Thymus (tissue), 11 donors: ENCODE measurements at regions not wholly inside any gene's neighbourhood (a gene's known extent, or its start where the extent isn't known, plus 50 kb on each side); places are given as distances from the start of the nearest gene placed in this dataset.

ENCODE experiments used
- DNase-seq, 9 donors: peaks; one replicate each; pipeline ENCODE4 v3.0.0-alpha.2; 2013; ENCODE audit warnings: low spot score in 9 of 9, low read depth in 6 of 9, missing footprints in 1 of 9
- H3K27ac ChIP-seq, 2 donors: one replicate each; pipeline ENCODE4 v1.5.1; 2013; ENCODE audit warnings: control low read depth in 1 of 2, low read depth in 1 of 2, low read length in 1 of 2, mild to moderate bottlenecking in 1 of 2, moderate library complexity in 1 of 2
- H3K27me3 ChIP-seq, 2 donors: one replicate each; pipeline ENCODE4 v1.5.1; 2013; ENCODE audit warnings: low read length in 1 of 2; ENCODE audit not compliant: control insufficient read depth in 2 of 2, insufficient read depth in 1 of 2
- H3K36me3 ChIP-seq, 2 donors: one replicate each; pipeline ENCODE4 v1.5.1; 2013; ENCODE audit warnings: low read length in 1 of 2, mild to moderate bottlenecking in 1 of 2, moderate library complexity in 1 of 2; ENCODE audit not compliant: control insufficient read depth in 2 of 2, insufficient read depth in 2 of 2
- H3K4me1 ChIP-seq, 2 donors: one replicate each; pipeline ENCODE4 v1.5.1; 2013; ENCODE audit warnings: low read length in 2 of 2; ENCODE audit not compliant: control insufficient read depth in 2 of 2, insufficient read depth in 2 of 2
- H3K4me3 ChIP-seq, 2 donors: one replicate each; pipeline ENCODE4 v1.5.1; 2013; ENCODE audit warnings: low read length in 2 of 2, control low read depth in 1 of 2, mild to moderate bottlenecking in 1 of 2
- H3K9me3 ChIP-seq, 2 donors: one replicate each; pipeline ENCODE4 v1.5.1; 2013; ENCODE audit warnings: low read length in 1 of 2, mild to moderate bottlenecking in 1 of 2; ENCODE audit not compliant: control insufficient read depth in 2 of 2, insufficient read depth in 1 of 2
- WGBS: extraction: QIAGEN DNeasy Blood & Tissue Kit; methylation state at CpG from one replicate; pipeline ENCODE4 v1.1.7; 2013; 5-methylcytosine and 5-hydroxymethylcytosine counted together
- donor health status: healthy.

DNA sequence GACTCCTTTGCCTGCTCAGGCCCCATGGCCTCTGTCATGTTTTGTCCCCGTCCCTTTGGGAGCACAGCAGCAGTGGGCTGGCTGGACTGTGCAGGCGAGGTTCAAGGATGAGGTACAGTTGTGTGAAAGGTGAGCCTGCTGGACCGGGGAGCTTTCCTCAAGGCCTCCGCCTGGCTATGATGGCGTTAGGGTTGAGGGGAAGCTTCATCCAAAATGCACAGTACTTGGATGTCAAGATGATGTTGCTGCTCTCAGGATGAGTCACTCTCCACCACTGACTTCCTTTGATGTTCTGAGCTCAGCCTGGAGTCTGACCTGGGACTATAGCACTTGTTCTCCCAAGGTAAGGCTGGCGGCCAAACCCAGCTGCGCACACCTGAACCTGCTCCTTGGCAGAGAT, 152.7 kb upstream of the SHH start:
- 83% methylated on average over 7 of the region's 7 CpGs for WGBS
- DNase-seq = no peak

DNA sequence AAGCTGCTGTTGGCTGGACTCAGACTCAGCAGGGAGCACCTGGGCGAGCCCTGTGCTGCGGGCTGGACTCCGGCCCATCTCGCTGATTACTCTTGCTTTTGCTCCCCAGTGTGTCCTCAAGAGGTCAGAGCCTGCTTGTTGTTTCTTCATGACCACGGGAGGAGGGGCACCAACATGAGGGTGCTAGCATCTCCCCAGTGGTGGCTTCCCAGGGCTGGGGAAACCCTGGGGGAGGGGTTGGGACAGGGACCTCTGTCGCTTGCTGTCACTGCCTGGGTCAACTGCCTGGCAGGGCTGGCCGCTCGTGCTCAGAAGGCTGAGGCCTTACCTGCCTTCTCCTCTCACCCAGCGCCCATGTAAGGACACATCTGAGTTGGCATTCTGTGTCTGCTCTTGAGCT, 152.3 kb upstream of the SHH start:
- Histone ChIP-seq H3K27ac (no peak overlapping the region), H3K4me3 (no peak overlapping the region), H3K9me3 (no peaks in the 10 kb centered on the region), H3K4me1 (no peaks in the 10 kb centered on the region), H3K27me3 (peaks cover 0 to 4% of the 10 kb centered on the region in 2 donors), H3K36me3 (no peaks in the 10 kb centered on the region)
- WGBS = 93% methylated on average over 9 of the region's 9 CpGs
- DNase-seq = no peak

More for the DNA sequence above, 152.7 kb upstream of the SHH start:
- H3K4me1 ChIP-seq = no peaks in the 10 kb centered on the region
- no peak overlapping the region for H3K4me3 ChIP-seq
- H3K27ac ChIP-seq = no peak overlapping the region
- no peaks in the 10 kb centered on the region for H3K36me3 ChIP-seq
- H3K27me3 ChIP-seq = peaks cover 0 to 4% of the 10 kb centered on the region in 2 donors
- no peaks in the 10 kb centered on the region for H3K9me3 ChIP-seq

DNA sequence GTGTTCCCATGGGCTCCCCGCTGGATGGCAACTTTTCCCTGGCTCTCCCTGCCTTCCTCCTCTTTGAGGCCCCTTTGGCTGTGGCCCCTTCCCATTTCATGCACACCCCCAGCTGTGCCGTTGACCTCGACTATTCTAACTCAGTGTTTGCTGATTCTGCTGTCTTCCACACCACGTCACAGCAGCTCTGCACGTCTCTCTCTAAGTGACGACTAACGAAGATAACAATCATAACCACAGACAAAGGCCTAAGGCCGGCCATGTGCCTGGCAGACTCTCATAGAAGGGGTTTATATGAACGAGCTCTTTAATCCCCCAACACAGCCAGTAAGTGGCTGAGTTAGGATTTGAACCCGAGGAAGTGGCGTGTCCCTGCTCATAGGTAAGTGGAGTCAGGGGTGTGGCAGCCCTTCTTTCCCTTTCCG, 151.5 kb upstream of the SHH start:
- Histone ChIP-seq H3K36me3 (no peaks in the 10 kb centered on the region), H3K4me3 (no peak overlapping the region), H3K9me3 (no peaks in the 10 kb centered on the region), H3K4me1 (no peaks in the 10 kb centered on the region), H3K27me3 (peaks cover 0 to 4% of the 10 kb centered on the region in 2 donors), H3K27ac (no peak overlapping the region)
- DNase-seq = no peak
- WGBS = 83% methylated on average over 12 of the region's 12 CpGs

DNA sequence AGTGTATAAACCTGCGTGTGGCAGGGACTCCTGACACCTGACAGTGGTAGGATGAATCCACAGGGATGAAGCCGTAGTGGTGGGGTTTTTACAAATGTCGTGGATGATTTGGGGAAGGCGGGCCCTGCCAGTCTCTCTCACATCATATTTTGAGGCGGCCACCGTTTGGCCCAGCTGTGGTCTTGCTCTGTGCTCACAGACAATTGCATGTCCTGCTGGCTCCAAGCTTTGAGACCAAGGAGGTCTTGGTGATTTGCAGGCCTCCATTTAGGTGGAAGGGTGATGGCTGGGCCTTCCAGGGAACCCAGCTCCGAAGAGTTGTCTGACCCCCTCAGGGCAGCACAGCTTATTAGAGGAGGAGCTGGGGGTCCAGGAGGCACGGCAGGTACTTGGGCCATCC, 151.1 kb upstream of the SHH start:
- peaks cover 0 to 4% of the 10 kb centered on the region in 2 donors for H3K27me3 ChIP-seq
- no peak for DNase-seq
- H3K36me3 ChIP-seq = no peaks in the 10 kb centered on the region
- H3K4me1 ChIP-seq = no peaks in the 10 kb centered on the region
- no peak overlapping the region for H3K27ac ChIP-seq
- H3K4me3 ChIP-seq = no peak overlapping the region
- H3K9me3 ChIP-seq = no peaks in the 10 kb centered on the region
- WGBS = 86% methylated on average over 8 of the region's 8 CpGs

DNA sequence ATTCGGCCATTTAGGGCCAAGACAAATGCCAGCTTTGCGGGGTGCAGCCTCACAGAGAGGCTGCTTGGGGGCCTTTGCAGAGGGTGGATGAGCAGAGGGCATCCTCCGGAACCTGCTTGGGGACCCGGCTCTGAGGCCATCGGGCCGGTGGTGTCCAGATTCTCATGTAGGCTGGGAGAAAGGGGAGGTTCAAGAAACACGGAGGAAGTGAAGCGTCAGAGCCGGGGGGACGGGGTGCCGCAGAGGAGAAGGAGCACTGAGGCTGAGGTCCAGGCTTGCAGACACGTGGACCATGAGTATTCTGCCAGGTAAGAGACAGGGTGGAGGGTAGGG, 150.7 kb upstream of the SHH start:
- no peaks in the 10 kb centered on the region for H3K9me3 ChIP-seq
- H3K4me3 ChIP-seq = no peak overlapping the region
- DNase-seq = no peak
- WGBS = 96% methylated on average over 12 of the region's 12 CpGs
- H3K36me3 ChIP-seq = no peaks in the 10 kb centered on the region
- no peaks in the 10 kb centered on the region for H3K4me1 ChIP-seq
- H3K27ac ChIP-seq = no peak overlapping the region
- H3K27me3 ChIP-seq = peaks cover 0 to 4% of the 10 kb centered on the region in 2 donors

DNA sequence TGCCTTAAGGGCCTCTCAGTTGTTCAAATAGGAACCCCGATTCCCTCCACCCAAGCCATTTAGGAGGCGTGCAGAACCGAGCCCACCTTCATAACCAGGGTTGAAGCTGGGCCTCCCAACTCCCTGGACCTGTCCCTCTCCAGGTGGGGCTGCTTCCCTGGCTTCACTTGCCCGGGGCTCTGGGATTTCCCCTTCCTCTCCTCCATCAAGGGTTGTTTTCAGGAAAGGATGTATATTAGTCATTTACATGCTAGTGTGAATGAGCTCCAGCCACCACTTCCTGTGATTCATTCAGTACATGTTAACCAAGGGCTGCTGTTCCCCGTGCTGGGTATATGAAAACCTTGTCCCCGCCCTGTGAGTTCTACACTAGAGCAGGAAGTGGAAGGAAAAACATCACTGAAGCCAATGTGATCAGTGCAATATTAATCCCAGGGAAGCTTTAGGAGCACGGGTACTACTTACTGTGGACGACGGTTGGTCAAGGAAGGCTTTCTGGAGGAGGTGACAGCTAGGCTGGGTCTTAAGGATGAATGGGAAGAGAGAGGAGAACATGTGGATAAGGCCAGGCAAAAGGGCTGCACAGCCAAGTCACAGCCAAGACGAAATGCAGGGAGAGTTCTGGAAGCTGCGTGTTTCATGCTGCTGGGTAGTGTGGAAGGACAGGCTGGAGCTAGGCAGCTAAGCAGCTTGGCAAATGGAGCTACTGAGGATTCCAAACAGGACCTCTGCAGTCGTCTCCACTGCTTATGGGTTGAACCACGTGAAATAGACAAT, 150.1 kb upstream of the SHH start:
- WGBS = 77% methylated on average over 13 of the region's 13 CpGs
- H3K4me3 ChIP-seq = no peak overlapping the region

DNA sequence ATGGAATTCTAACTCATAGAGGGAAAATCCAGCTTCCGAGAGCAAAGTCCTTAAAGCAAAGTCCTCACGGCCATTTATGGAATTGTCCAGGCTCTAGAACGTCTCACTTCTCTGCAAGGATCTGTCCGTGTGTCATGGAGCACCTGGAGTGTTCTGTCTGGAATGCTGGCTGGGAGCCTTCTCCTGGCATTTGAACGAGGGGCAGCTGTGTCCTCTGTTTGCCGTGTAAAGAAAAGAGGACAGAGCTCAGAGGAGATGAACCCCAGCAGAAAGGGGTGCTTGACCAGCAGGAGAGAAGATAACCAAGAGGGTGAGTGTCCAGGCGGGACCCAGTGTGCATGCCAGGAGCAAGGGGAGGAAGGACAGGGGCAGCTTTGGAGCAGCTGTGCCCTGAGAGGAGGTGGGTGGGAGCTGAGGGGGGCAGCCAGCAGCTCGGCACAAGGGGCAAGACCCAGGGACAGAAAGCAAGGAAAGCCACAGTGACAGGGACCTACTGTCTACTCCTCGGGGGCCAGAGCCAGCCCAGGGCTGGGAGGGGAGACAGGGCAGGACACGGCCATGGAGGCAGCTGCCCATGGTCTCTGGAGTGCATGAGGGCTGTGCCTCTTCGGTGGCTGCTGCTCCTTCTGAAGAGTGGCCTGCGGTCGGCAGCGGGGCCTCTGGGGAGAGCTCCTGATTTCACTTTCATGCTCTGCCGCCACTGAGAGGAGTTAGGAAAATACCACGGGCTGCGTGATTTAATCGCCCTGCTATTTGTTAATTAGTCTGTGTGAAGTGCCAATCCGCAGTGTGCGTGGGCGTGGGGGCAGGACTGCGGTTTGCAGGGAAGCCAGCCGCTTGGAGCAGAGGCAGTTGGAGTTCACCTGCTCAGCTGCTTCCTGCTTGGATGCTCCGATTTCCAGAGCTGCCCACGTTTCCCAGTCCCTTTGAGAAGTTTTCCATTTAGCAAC, 149.3 kb upstream of the SHH start:
- no peak for DNase-seq
- no peak overlapping the region for H3K4me3 ChIP-seq

More for the DNA sequence above, 150.1 kb upstream of the SHH start:
- no peaks in the 10 kb centered on the region for H3K4me1 ChIP-seq
- DNase-seq = no peak
- H3K36me3 ChIP-seq = no peaks in the 10 kb centered on the region
- H3K9me3 ChIP-seq = no peaks in the 10 kb centered on the region
- no peak overlapping the region for H3K27ac ChIP-seq
- peaks cover 0 to 4% of the 10 kb centered on the region in 2 donors for H3K27me3 ChIP-seq

DNA sequence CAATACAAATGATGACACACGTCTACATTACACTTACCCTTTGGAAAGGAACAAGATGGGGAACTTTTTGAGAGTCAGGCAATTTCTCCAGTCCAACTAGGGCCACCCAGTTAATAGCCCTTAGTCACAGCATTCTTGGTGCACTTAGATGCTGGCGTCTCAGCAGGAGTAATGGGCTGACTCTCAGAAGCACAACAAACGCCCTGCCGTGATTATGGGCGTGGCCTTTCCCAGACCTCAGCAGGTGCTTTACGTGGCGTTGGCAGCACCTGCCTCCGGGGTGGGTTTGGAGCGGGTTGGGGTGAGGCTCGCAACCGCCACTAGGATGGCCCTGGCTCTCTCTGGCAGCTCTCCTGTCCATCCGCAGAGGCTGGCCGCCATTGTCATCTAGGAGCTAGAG, 147.6 kb upstream of the SHH start:
- 82% methylated on average over 13 of the region's 13 CpGs for WGBS
- Histone ChIP-seq H3K27me3 (peaks cover 0 to 4% of the 10 kb centered on the region in 2 donors), H3K4me3 (no peak overlapping the region), H3K4me1 (no peaks in the 10 kb centered on the region), H3K9me3 (no peaks in the 10 kb centered on the region), H3K36me3 (no peaks in the 10 kb centered on the region), H3K27ac (no peak overlapping the region)
- DNase-seq = no peak

More for the DNA sequence above, 149.3 kb upstream of the SHH start:
- H3K36me3 ChIP-seq = no peaks in the 10 kb centered on the region
- no peaks in the 10 kb centered on the region for H3K4me1 ChIP-seq
- H3K27me3 ChIP-seq = peaks cover 0 to 4% of the 10 kb centered on the region in 2 donors
- 83% methylated on average over 25 of the region's 25 CpGs for WGBS
- H3K9me3 ChIP-seq = no peaks in the 10 kb centered on the region
- no peak overlapping the region for H3K27ac ChIP-seq

DNA sequence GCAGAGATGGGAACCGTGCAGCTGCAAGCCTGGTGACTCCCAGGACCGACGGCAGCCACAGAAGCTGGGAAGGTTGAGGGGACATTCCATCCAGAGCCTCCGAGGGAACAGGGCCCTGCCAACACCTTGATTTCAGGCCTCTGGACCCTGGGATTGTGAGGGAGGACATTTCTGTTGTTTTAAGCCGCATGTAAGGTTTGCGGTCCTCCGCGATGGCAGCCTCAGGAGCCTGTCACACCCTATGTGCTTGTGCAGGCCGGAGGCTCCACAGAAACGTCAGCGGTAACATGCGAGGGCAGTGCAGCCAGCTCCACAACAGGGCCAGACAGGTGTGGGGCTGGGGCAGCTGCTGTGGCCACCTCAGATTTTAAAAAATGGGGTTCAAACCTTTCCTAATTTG, 144.7 kb upstream of the SHH start:
- WGBS = 89% methylated on average over 12 of the region's 12 CpGs

More for the DNA sequence above, 144.7 kb upstream of the SHH start:
- no peak for DNase-seq
- Histone ChIP-seq H3K27ac (no peak overlapping the region), H3K4me3 (no peak overlapping the region), H3K36me3 (no peaks in the 10 kb centered on the region), H3K4me1 (no peaks in the 10 kb centered on the region), H3K27me3 (peaks cover 0 to 4% of the 10 kb centered on the region in 2 donors), H3K9me3 (no peaks in the 10 kb centered on the region)
